ENCODE measurements at regions not wholly inside any gene's neighbourhood (a gene's known extent, or its start where the extent isn't known, plus 50 kb on each side); places are given as distances from the start of the nearest gene placed in this dataset.

- Histone ChIP-seq H3K4me1 (ENCODE audit: control insufficient read depth in 1 of 2, insufficient read depth in 2 of 2, low read length in 2 of 2) (no peaks in the 10 kb centered on the region), H2AFZ (ENCODE audit: insufficient read depth, low read depth, low read length, poor library complexity, severe bottlenecking) (no peak overlapping the region), H3K79me2 (ENCODE audit: insufficient read depth, low read length) (no peaks in the 10 kb centered on the region), H3K4me2 (replicated peaks; ENCODE audit: extremely low read depth, low read length, poor library complexity, severe bottlenecking) (no peak overlapping the region), H4K20me1 (ENCODE audit: insufficient read depth, low read length) (no peaks in the 10 kb centered on the region), H3K27ac (ENCODE audit: low read depth in 1 of 2, low read length in 2 of 2) (no peak overlapping the region), H3K4me3 (replicated peaks in 1 of 3; ENCODE audit: low read depth in 2 of 3, low read length in 3 of 3) (no peak overlapping the region), H3K9me3 (replicated peaks in 1 of 2; ENCODE audit: control insufficient read depth in 1 of 2, insufficient read depth in 1 of 2, low read length in 2 of 2) (no peaks in the 10 kb centered on the region), H3K9ac (ENCODE audit: insufficient read depth, low read length, poor library complexity, severe bottlenecking) (no peak overlapping the region), H3K27me3 (ENCODE audit: control insufficient read depth in 2 of 2, insufficient read depth in 2 of 2, low read length in 2 of 2) (no peaks in the 10 kb centered on the region), H3K36me3 (replicated peaks in 1 of 2; ENCODE audit: control insufficient read depth in 1 of 2, insufficient read depth in 2 of 2, low read length in 2 of 2) (no peaks in the 10 kb centered on the region)
- intact Hi-C loops (cut with micrococcal nuclease) = no loop called here
- no peak for TF ChIP-seq CTCF (IDR thresholded peaks at IDR 0.05)
- no peak for DNase-seq
- no peaks in the 10 kb centered on the region for H3K36me3 Mint-ChIP-seq
- H3K27me3 Mint-ChIP-seq (ENCODE audit: low read depth in 3 of 3) = no peaks in the 10 kb centered on the region
- H3K9me3 Mint-ChIP-seq = peaks cover 0 to 3% (median 0%) of the 10 kb centered on the region in 7 donors
- H3K4me3 Mint-ChIP-seq = no peak overlapping the region
- H3K4me1 Mint-ChIP-seq = no peaks in the 10 kb centered on the region
- WGBS (ENCODE audit: insufficient coverage) = no CpG with 5 or more reads among the region's 2 CpGs
- no peak overlapping the region for H3K27ac Mint-ChIP-seq
Observed at GRCh38 chr13:73900591-73900990, 233.6 kb downstream of the KLF12 start.

GRCh38 chr13:73898899-73899298, 235.3 kb downstream of the KLF12 start:
- Histone ChIP-seq H3K36me3 (replicated peaks in 1 of 2; ENCODE audit: control insufficient read depth in 1 of 2, insufficient read depth in 2 of 2, low read length in 2 of 2) (no peaks in the 10 kb centered on the region), H3K79me2 (ENCODE audit: insufficient read depth, low read length) (no peaks in the 10 kb centered on the region), H3K4me1 (ENCODE audit: control insufficient read depth in 1 of 2, insufficient read depth in 2 of 2, low read length in 2 of 2) (no peaks in the 10 kb centered on the region), H3K27me3 (ENCODE audit: control insufficient read depth in 2 of 2, insufficient read depth in 2 of 2, low read length in 2 of 2) (no peaks in the 10 kb centered on the region), H2AFZ (ENCODE audit: insufficient read depth, low read depth, low read length, poor library complexity, severe bottlenecking) (no peak overlapping the region), H4K20me1 (ENCODE audit: insufficient read depth, low read length) (no peaks in the 10 kb centered on the region), H3K4me3 (replicated peaks in 1 of 3; ENCODE audit: low read depth in 2 of 3, low read length in 3 of 3) (no peak overlapping the region), H3K4me2 (replicated peaks; ENCODE audit: extremely low read depth, low read length, poor library complexity, severe bottlenecking) (no peak overlapping the region), H3K9me3 (replicated peaks in 1 of 2; ENCODE audit: control insufficient read depth in 1 of 2, insufficient read depth in 1 of 2, low read length in 2 of 2) (peaks cover 0 to 1% of the 10 kb centered on the region in 2 donors), H3K9ac (ENCODE audit: insufficient read depth, low read length, poor library complexity, severe bottlenecking) (no peak overlapping the region), H3K27ac (ENCODE audit: low read depth in 1 of 2, low read length in 2 of 2) (no peak overlapping the region)
- Mint-ChIP-seq H3K4me3 (no peak overlapping the region), H3K27ac (no peak overlapping the region), H3K27me3 (ENCODE audit: low read depth in 3 of 3) (no peaks in the 10 kb centered on the region), H3K9me3 (peaks cover 0 to 3% (median under 1%) of the 10 kb centered on the region in 7 donors), H3K4me1 (no peaks in the 10 kb centered on the region), H3K36me3 (no peaks in the 10 kb centered on the region)
- intact Hi-C loops (cut with micrococcal nuclease) = no loop called here
- no CpG with 5 or more reads among the region's 2 CpGs for WGBS (ENCODE audit: insufficient coverage)
- TF ChIP-seq CTCF (IDR thresholded peaks at IDR 0.05) = no peak
- no peak for DNase-seq

Data from CD14-positive monocyte (primary cell).